GM12891 (cell line): ENCODE measurements at regions not wholly inside any gene's neighbourhood (a gene's known extent, or its start where the extent isn't known, plus 50 kb on each side); places are given as distances from the start of the nearest gene placed in this dataset.

Experiments used
- DNase-seq: peaks from one replicate; pipeline ENCODE4 v3.0.0; 2011; ENCODE audit warnings: low spot score; ENCODE audit not compliant: insufficient read length
- FAIRE-seq: peaks from 2 replicates; lab custom pipeline; 2011; peaks lifted over from hg19 to GRCh38; lab: Jason Lieb, UNC
- PAX5 ChIP-seq: IDR thresholded peaks from 2 replicates; pipeline ENCODE4 v1.6.1; 2011; ENCODE audit warnings: low read length, moderate library complexity, mild to moderate bottlenecking; ENCODE audit not compliant: insufficient read depth, severe bottlenecking
- POLR2A ChIP-seq: IDR thresholded peaks from 2 replicates; pipeline ENCODE4 v1.6.1; 2011; ENCODE audit warnings: low read depth, low read length, control low read depth
- POLR2AphosphoS5 ChIP-seq: IDR thresholded peaks from 2 replicates; pipeline ENCODE4 v1.6.1; 2011; ENCODE audit warnings: low read depth, low read length, control low read depth
- POU2F2 ChIP-seq: IDR thresholded peaks from 2 replicates; pipeline ENCODE4 v1.6.1; 2011; ENCODE audit warnings: low read depth, mild to moderate bottlenecking, control low read depth, low read length, moderate library complexity
- SPI1 ChIP-seq: IDR thresholded peaks from 2 replicates; pipeline ENCODE4 v1.6.1; 2011; ENCODE audit warnings: low read depth, low read length, control low read depth
- TAF1 ChIP-seq: IDR thresholded peaks from 2 replicates; pipeline ENCODE4 v1.6.1; 2011; ENCODE audit warnings: low read depth, low read length, control low read depth

DNA sequence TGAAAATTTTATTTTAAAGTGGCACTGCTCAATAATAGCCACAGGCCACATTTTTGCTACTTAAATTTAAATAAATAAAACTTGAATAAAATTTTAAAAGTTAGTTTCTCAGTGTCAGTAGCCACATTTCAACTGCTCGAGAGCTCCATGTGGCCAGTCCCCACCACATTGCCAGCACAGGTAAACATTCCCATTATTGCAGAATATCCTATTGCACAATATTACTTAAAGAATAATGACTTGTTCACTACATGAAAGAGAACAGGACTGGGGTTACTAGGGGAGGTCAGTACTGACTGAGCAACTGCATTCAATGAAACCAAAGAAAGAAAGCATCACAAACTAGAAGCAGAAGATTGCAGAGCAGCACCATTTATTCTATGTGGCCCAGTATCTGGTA lies 2201.6 kb upstream of the TENM3 start:
- no peak for TF ChIP-seq PAX5
- TF ChIP-seq POLR2A, result no peak
- TF ChIP-seq POU2F2, result no peak
- TF ChIP-seq SPI1, result no peak
- no peak for TF ChIP-seq POLR2AphosphoS5
- no peak for TF ChIP-seq TAF1
- no peak for DNase-seq
- no peak for FAIRE-seq

DNA sequence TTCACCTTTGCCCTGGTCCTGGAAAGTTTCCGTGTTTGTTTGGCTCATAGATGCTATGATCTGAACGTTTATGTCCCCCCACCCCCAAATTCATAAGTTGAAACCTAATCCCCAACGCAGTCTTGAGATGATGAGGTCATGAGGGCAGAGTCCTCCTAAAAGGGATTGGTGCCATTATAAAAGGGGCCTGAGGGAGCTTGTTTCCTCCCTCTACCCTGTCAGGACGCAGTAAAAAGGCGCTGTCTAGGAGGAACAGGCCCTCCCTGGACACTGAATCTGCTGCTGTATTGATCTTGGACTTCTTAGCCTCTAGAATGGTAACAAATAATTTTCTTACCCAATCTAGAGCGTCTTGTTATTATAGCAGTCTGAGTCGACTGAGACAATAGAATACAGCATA lies 2190.6 kb upstream of the TENM3 start:
- no peak for TF ChIP-seq PAX5
- no peak for TF ChIP-seq POU2F2
- TF ChIP-seq SPI1, result no peak
- TF ChIP-seq POLR2A, result no peak
- FAIRE-seq (no peak), DNase-seq (no peak)

DNA sequence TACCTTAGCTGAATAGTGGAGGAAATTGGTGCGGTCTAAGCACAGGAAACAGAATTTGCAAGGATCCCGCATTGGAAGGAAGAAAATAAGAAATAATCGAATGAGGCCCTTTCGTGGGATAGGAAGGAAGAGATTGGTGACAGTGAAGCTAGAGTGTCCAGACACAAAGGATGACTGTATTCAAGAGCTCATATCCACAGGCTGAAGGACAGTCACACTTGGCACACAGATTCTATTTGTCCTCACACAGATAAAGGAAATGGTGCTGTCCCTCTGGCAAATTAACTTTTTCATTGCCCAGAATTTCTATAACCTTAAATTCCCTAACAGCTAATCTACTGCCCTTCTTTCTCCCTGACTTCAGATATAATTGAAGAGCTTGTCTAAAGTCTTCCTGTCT lies 2188.9 kb upstream of the TENM3 start:
- no peak for FAIRE-seq
- TF ChIP-seq TAF1, result no peak
- TF ChIP-seq SPI1, result no peak
- TF ChIP-seq POLR2AphosphoS5, result no peak
- TF ChIP-seq PAX5, result no peak
- no peak for TF ChIP-seq POLR2A
- no peak for TF ChIP-seq POU2F2
- no peak for DNase-seq

DNA sequence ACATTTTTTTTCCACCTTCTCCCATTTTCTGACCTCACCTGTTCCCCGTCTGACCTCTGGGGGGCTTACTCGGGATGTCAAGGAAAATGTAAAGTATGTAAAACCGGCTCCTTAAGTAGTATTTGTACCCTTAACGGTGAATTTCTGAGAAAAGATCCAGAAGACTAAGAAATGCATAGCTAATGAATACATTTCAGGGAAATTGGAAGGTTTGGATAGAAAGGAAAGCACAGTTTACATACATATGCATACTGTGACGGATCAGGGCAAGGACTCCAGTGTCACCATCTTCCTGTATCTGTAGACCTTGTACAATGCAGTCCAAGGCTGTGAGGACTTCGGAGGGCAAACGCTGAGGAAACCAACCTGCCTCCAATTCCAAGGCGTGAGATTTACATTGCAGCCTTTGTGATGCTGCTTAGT lies 2185.9 kb upstream of the TENM3 start:
- FAIRE-seq, result peak; percentile 59
- no peak for TF ChIP-seq POLR2A
- no peak for TF ChIP-seq TAF1
- DNase-seq, result no peak

DNA sequence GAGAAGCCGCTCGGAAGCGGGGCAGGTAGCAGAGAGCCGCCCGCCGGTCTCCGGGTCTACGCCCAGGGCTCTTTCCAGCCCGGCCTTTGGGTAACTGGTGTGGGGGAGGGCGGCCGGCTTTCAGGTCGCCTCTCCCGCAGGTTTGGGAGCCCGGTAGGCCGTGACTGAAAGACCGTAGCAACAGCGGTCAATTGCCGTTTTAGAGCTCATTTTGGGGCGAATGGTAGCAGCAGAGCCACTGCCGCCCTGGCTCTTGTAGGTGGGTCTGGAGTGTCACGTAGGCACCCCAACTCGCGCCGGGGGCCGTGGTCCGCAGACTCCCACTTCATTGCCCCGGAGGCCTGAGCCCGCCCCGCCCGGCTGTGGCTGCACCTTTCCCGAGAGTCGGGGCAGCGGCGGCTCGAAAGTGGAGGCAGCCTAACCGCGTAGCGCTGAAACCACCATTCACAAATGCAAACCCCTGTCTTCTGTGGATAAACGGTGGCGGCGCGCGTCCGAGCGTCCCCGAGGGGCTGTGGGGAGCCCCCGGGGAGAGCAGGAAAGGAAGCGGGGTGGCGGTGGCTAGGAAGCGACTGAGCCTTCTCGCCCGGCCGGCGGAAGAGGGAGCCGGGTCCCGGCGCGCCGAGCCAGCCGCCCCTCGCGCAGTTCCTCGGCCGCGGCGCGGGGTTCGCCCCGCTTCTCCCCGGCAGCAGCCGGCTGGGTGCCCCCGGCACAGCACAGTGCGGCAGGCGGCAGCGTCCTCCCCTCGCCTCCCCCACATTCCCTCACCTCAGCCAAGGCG lies 2185.1 kb upstream of the TENM3 start:
- TF ChIP-seq POU2F2 (no peak), POLR2AphosphoS5 (no peak), SPI1 (no peak), TAF1 (no peak), POLR2A (no peak), PAX5 (no peak)
- DNase-seq (no peak), FAIRE-seq (no peak)

DNA sequence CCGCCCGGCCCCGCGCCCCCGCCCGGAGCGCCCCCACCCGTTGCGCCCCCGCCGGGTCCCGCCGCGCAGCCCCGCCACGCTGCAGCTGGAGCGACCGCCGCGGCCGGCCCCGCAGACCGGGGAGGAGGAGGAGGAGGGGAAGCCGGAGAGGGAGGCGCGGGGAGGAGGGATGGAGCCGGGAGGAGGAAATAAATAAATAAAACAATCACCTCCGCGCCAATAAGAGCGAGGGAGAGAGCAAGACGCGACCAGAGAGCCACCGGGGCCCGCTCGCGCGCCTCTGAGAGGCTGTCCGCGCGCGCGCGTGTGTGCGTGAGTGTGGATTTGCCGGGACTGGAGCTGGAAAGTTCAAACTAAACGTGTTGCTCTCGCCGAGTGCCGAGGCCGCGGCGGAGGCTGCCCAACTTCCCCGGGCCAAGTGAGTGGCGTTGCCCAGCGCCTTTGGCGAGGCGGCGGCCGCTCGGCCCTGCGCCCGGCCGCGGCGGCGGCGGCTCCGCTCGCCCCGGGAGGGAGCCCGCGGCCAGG lies 2184.4 kb upstream of the TENM3 start:
- FAIRE-seq, result no peak
- no peak for TF ChIP-seq POU2F2
- no peak for TF ChIP-seq SPI1
- no peak for TF ChIP-seq TAF1
- no peak for TF ChIP-seq POLR2A
- TF ChIP-seq PAX5, result no peak
- no peak for TF ChIP-seq POLR2AphosphoS5
- DNase-seq, result no peak

DNA sequence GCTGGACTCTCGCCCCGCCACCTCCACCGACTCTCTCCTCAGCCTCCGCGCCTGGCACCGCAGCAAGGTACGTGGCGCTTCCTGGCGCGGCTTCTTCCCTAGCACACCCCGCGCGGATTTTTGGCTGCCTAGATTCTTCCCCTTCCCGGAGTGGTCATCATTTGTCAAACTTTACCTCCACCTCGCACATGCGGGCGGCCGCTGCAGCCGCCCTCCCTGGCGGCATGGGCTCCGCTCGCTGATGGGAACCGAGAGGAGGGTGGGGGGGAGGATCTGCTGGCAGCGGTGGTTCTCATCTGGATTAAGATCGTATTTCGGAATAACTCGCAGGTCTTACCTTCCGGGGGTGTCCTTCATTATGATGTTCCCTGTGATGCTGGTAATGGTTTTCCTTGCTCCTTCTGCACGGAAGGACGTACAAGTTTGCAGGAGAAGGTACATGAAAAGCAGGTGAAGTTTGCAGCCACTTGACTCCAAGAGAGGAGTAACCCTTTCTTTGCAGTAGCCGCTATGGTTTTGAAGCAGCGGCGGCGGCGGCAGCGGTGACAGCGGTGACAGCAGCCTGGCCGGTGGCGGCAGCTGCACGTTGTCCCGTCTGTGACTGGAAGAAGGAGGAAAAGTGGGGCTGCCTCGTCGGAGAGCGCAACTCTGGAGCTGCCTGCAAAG lies 2183.9 kb upstream of the TENM3 start:
- DNase-seq, result no peak
- TF ChIP-seq SPI1, result no peak
- FAIRE-seq, result peak; percentile 40

DNA sequence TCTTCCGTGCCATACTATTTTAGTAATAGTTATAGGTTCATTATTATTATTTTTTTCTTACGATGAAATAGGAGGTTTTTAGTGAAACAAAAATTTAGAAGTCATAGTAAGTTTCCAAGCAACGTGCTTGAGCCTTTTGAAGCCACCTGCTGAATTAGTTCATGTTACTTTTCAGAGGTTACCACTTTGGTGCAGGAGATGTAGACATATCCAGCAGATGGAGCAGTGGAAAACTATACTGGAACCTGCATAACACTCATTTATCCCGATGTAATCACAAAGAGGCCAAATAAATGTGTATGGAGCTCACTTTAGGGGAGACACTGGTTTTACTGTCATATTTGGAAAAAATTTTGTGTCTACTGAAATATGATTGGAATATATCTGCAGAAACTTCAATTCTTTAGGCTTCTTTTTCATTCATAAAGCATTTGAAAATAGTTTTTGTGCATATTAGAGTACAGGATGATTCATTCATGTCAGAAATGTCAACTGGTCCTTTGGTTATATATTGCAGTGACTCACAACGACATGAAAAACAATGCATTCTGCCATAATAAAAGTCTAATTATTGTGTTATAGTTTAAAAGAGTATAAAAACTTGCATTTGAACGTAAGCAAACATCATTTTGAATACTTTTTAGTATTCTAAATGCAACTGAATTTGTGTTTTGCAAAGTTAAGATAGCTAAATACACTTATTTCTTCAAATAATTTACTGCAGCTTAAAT lies 2182.9 kb upstream of the TENM3 start:
- no peak for TF ChIP-seq POU2F2
- no peak for TF ChIP-seq TAF1
- no peak for TF ChIP-seq POLR2A
- no peak for TF ChIP-seq POLR2AphosphoS5
- TF ChIP-seq SPI1, result no peak
- no peak for TF ChIP-seq PAX5
- FAIRE-seq (no peak), DNase-seq (no peak)

DNA sequence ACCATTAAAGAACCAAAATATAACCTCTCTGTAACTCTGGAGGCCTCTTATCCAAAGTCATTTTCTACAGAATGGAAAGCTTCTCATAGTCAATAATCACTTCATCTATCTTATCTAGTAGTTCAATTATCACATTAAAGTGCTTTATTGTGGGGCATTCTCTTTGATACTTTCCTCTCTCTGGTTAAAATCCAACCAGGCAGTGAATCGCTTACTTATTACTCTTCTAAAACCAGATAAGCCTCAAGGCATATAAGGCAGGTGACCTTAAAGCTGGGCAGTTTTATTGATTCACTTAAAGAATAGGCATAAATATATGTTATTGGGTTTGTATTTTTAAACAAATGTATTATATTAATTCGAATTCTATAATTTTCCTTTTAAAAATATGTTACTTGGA lies 2162.1 kb upstream of the TENM3 start:
- FAIRE-seq, result no peak
- TF ChIP-seq POU2F2 (no peak), SPI1 (no peak), POLR2A (no peak), POLR2AphosphoS5 (no peak)
- DNase-seq, result no peak

DNA sequence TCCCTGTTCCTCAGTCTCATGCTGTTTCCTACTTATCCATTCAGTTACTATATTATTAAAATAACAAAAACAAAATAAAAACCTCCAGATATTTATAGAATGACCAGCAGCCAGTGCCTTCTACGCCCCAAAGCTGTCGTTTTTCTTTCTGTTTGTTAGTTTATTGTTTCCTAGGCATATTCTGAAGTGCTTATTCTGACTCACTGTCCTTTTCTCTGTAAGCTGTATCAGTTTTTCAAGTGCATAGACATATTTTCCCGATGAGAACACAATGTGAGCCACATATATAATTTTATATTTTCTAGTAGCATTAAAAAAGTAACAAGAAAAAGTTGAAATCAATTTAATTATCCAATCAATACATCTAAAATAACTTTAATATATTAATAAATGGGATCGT lies 2158.6 kb upstream of the TENM3 start:
- TF ChIP-seq POLR2A (no peak), POLR2AphosphoS5 (no peak), PAX5 (no peak)
- no peak for FAIRE-seq
- no peak for DNase-seq
